GM23248 (cell line): ENCODE measurements at regions not wholly inside any gene's neighbourhood (a gene's known extent, or its start where the extent isn't known, plus 50 kb on each side); places are given as distances from the start of the nearest gene placed in this dataset.

Experiments
- DNase-seq: peaks from one replicate; pipeline ENCODE4 v3.0.0-alpha.2; 2015
- H2AFZ ChIP-seq: fragments of 200-600 bp; sonication (generic); 2 replicates; pipeline ENCODE4 v1.6.1; 2016; ENCODE audit warnings: antibody characterized with exemption
- H3F3A ChIP-seq: fragments of 200-600 bp; sonication (generic); 2 replicates; pipeline ENCODE4 v1.6.1; 2016; ENCODE audit warnings: mild to moderate bottlenecking, antibody characterized with exemption, mixed run types; ENCODE audit not compliant: insufficient read depth
- H3K27ac ChIP-seq: fragments of 200-600 bp; sonication (generic); 2 replicates; pipeline ENCODE4 v1.5.1; 2016; ENCODE audit warnings: mild to moderate bottlenecking
- H3K27me3 ChIP-seq: fragments of 200-600 bp; sonication (generic); replicated peaks from 2 replicates; pipeline ENCODE4 v1.6.1; 2016; ENCODE audit warnings: mild to moderate bottlenecking; ENCODE audit not compliant: insufficient read depth
- H3K36me3 ChIP-seq: fragments of 200-600 bp; sonication (generic); 2 replicates; pipeline ENCODE4 v1.6.1; 2016; ENCODE audit warnings: low read depth, mild to moderate bottlenecking
- H3K4me1 ChIP-seq: fragments of 200-600 bp; sonication (generic); 2 replicates; pipeline ENCODE4 v1.6.1; 2016; ENCODE audit warnings: mild to moderate bottlenecking; ENCODE audit not compliant: insufficient read depth
- H3K4me2 ChIP-seq: fragments of 200-600 bp; sonication (generic); one replicate; pipeline ENCODE4 v1.6.1; 2016; ENCODE audit warnings: mild to moderate bottlenecking; ENCODE audit not compliant: unreplicated experiment
- H3K4me3 ChIP-seq: fragments of 200-600 bp; sonication (generic); 2 replicates; pipeline ENCODE4 v1.5.1; 2016; ENCODE audit warnings: mild to moderate bottlenecking
- H3K79me2 ChIP-seq: fragments of 200-600 bp; sonication (generic); 2 replicates; pipeline ENCODE4 v1.6.1; 2016; ENCODE audit warnings: mild to moderate bottlenecking; ENCODE audit not compliant: insufficient read depth
- H3K9ac ChIP-seq: fragments of 200-600 bp; sonication (generic); 2 replicates; pipeline ENCODE4 v1.6.1; 2016; ENCODE audit warnings: mild to moderate bottlenecking
- H3K9me2 ChIP-seq: fragments of 200-600 bp; sonication (generic); 2 replicates; pipeline ENCODE4 v1.6.1; 2016; ENCODE audit warnings: mixed run types, mild to moderate bottlenecking, moderate library complexity; ENCODE audit not compliant: insufficient read depth
- H3K9me3 ChIP-seq: fragments of 200-600 bp; sonication (generic); one replicate; pipeline ENCODE4 v1.6.1; 2017; ENCODE audit warnings: low read depth
- H4K20me1 ChIP-seq: fragments of 200-600 bp; sonication (generic); 2 replicates; pipeline ENCODE4 v1.6.0; 2016; ENCODE audit not compliant: insufficient read depth
- EZH2 ChIP-seq: fragments of 200-600 bp; sonication (generic); IDR thresholded peaks from 2 replicates; pipeline ENCODE4 v1.6.1; 2018; ENCODE audit warnings: antibody characterized with exemption, mild to moderate bottlenecking; ENCODE audit not compliant: insufficient read depth, poor library complexity, severe bottlenecking
- EZH2phosphoT487 ChIP-seq: fragments of 200-600 bp; sonication (generic); IDR thresholded peaks from 2 replicates; pipeline ENCODE4 v1.6.1; 2018; ENCODE audit warnings: antibody characterized with exemption, moderate library complexity, mild to moderate bottlenecking, low read depth; ENCODE audit not compliant: insufficient read depth
- WGBS, 2 experiments: methylation state at CpG; one replicate each; pipeline ENCODE4 v1.1.6; 2015 to 2017; ENCODE audit warnings: low lambda C conversion rate in 2 of 2, low coverage in 1 of 2; ENCODE audit errors: missing lambda C conversion rate in 2 of 2; 5-methylcytosine and 5-hydroxymethylcytosine counted together
- in situ Hi-C: fragments of 300-500 bp; cut with MboI; formaldehyde crosslinking; loops from 2 replicates; pipeline ENCODE4 v1.15.0; 2020

- Histone ChIP-seq H3K79me2 (no peaks in the 10 kb centered on the region), H3K27me3 (no peaks in the 10 kb centered on the region), H3K27ac (peak overlapping the region; percentile 38; the same call in 1 of the 2 replicates), H3K4me3 (no peak overlapping the region), H3F3A (peaks cover 93% of the 10 kb centered on the region), H3K4me1 (peaks cover 84% of the 10 kb centered on the region), H3K9me2 (no peaks in the 10 kb centered on the region), H4K20me1 (no peaks in the 10 kb centered on the region), H3K36me3 (no peaks in the 10 kb centered on the region), H2AFZ (no peak overlapping the region), H3K9ac (no peak overlapping the region), H3K4me2 (no peak overlapping the region), H3K9me3 (no peaks in the 10 kb centered on the region)
- DNase-seq, result peak; percentile 45
- TF ChIP-seq EZH2 (no peak), EZH2phosphoT487 (no peak)
- in situ Hi-C loops, result no loop called here
Observed at GRCh38 chr13:33640832-33641231, 177.1 kb upstream of the RFC3 start.

- Histone ChIP-seq H3K4me1 (peaks cover 70% of the 10 kb centered on the region), H2AFZ (no peak overlapping the region)
- in situ Hi-C loops, result no loop called here
Observed at GRCh38 chr13:33642374-33643065, 175.4 kb upstream of the RFC3 start.

GRCh38 chr13:33644581-33645543 is 173.1 kb upstream of the RFC3 start:
- Histone ChIP-seq H3K4me2 (no peak overlapping the region), H3K9me3 (no peaks in the 10 kb centered on the region), H3K9me2 (no peaks in the 10 kb centered on the region), H3K27me3 (no peaks in the 10 kb centered on the region), H3K9ac (no peak overlapping the region), H3K4me1 (peaks cover 59% of the 10 kb centered on the region), H3K4me3 (no peak overlapping the region), H3K27ac (peak overlapping the region; percentile 84), H3F3A (peaks cover 62% of the 10 kb centered on the region), H3K79me2 (no peaks in the 10 kb centered on the region), H2AFZ (no peak overlapping the region), H4K20me1 (no peaks in the 10 kb centered on the region), H3K36me3 (no peaks in the 10 kb centered on the region)
- TF ChIP-seq EZH2phosphoT487 (no peak), EZH2 (no peak)
- in situ Hi-C loops, result no loop called here
- peak; percentile 36 for DNase-seq
- WGBS, 2 experiments, result 46 to 55% methylated on average over 8 of the region's 8 CpGs

More at GRCh38 chr13:33642374-33643065, 175.4 kb upstream of the RFC3 start:
- H3K27me3 ChIP-seq, result no peaks in the 10 kb centered on the region
- no peaks in the 10 kb centered on the region for H4K20me1 ChIP-seq
- H3K79me2 ChIP-seq, result no peaks in the 10 kb centered on the region
- no peaks in the 10 kb centered on the region for H3K36me3 ChIP-seq
- 1 to 5% methylated on average over 7 of the region's 7 CpGs for WGBS, 2 experiments
- H3F3A ChIP-seq, result peaks cover 79% of the 10 kb centered on the region
- DNase-seq, result peak; percentile 91
- H3K9me3 ChIP-seq, result no peaks in the 10 kb centered on the region
- H3K27ac ChIP-seq, result peak overlapping the region; percentile 84
- no peak for TF ChIP-seq EZH2phosphoT487
- TF ChIP-seq EZH2, result no peak
- H3K4me2 ChIP-seq, result peak overlapping the region; percentile 81
- H3K4me3 ChIP-seq, result 0 out of 2 replicates have a peak overlapping the region, but pooled peaks have one; percentile 12
- H3K9ac ChIP-seq, result peak overlapping the region; percentile 42
- H3K9me2 ChIP-seq, result no peaks in the 10 kb centered on the region

GRCh38 chr13:33645591-33646554 is 172.1 kb upstream of the RFC3 start:
- Histone ChIP-seq H4K20me1 (no peaks in the 10 kb centered on the region), H3K4me3 (no peak overlapping the region), H3K9me3 (no peaks in the 10 kb centered on the region), H3K79me2 (no peaks in the 10 kb centered on the region), H3F3A (peaks cover 52% of the 10 kb centered on the region), H3K27me3 (no peaks in the 10 kb centered on the region), H3K27ac (no peak overlapping the region), H2AFZ (no peak overlapping the region), H3K36me3 (no peaks in the 10 kb centered on the region), H3K9me2 (no peaks in the 10 kb centered on the region), H3K4me2 (no peak overlapping the region), H3K9ac (no peak overlapping the region), H3K4me1 (peaks cover 50% of the 10 kb centered on the region)
- no peak for DNase-seq
- no peak for TF ChIP-seq EZH2phosphoT487
- no peak for TF ChIP-seq EZH2
- WGBS, 2 experiments, result 83 to 84% methylated on average over 10 of the region's 10 CpGs
- in situ Hi-C loops, result no loop called here
